GM23248 (cell line): ENCODE measurements at regions not wholly inside any gene's neighbourhood (a gene's known extent, or its start where the extent isn't known, plus 50 kb on each side); places are given as distances from the start of the nearest gene placed in this dataset.

Experiments used
- EZH2 ChIP-seq: fragments of 200-600 bp; sonication (generic); IDR thresholded peaks from 2 replicates; pipeline ENCODE4 v1.6.1; 2018; ENCODE audit warnings: antibody characterized with exemption, mild to moderate bottlenecking; ENCODE audit not compliant: insufficient read depth, poor library complexity, severe bottlenecking
- EZH2phosphoT487 ChIP-seq: fragments of 200-600 bp; sonication (generic); IDR thresholded peaks from 2 replicates; pipeline ENCODE4 v1.6.1; 2018; ENCODE audit warnings: antibody characterized with exemption, moderate library complexity, mild to moderate bottlenecking, low read depth; ENCODE audit not compliant: insufficient read depth

GRCh38 chr2:67289271-67289670, 107.9 kb upstream of the ETAA1 start:
- TF ChIP-seq EZH2: no peak
- no peak for TF ChIP-seq EZH2phosphoT487
